Right lobe of liver (tissue), 4 donors: ENCODE measurements at regions not wholly inside any gene's neighbourhood (a gene's known extent, or its start where the extent isn't known, plus 50 kb on each side); places are given as distances from the start of the nearest gene placed in this dataset.

ENCODE experiments used
- POLR2A ChIP-seq: fragments of 450-650 bp; IDR thresholded peaks from one replicate; pipeline ENCODE4 v1.6.1; 2017; ENCODE audit warnings: antibody characterized with exemption, mild to moderate bottlenecking
- TF ChIP-seq, protein P1 (sequence below), 4 donors: fragments of 200-600 bp in 3 of 4; fragments of 450-650 bp in 1 of 4; IDR thresholded peaks; one replicate each; pipeline versions ENCODE4 v1.5.1 to v1.8.0; 2016 to 2022; ENCODE audit warnings: antibody characterized with exemption in 4 of 4, mild to moderate bottlenecking in 2 of 4
- donor health status: DM: no; HTN: no; CAD: no.
- donor health status: DM: no; HTN: no; CAD: no.
- donor health status: DM: no; HTN: yes; CAD: no.

DNA sequence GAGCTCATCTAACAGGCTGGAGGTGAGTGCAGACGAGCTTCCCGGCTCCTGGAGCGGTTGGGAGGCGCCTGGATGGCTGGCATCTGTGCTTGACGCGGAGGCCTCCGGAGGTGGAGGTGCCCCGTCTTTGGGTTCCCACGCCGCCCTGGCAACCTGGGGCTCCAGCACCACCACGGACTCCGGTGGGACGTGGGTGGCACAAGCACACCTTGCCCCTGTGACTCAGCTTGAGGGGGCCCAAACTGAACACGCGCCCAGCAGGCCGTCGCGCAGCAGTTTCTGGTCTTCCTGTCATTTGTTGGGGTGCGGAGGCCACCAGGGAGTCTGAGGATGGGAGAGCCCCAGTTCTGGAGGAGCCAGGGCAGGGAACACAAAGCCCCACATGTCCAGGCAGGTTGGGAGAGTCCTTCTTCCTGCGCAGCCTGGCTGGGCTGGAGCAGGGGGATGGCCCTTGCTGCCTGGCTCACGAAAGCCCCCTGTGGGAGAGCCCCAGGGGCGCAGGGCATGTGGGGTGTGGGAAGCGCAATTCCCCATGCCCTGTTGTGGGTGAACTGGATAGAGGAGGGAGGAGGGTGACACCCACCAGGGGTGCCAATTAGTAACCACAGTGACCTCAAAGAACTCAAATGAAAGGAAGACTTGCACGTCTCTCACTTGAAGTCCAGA, 1378.6 kb upstream of the DEFB115 start:
- TF ChIP-seq, protein P1, sequence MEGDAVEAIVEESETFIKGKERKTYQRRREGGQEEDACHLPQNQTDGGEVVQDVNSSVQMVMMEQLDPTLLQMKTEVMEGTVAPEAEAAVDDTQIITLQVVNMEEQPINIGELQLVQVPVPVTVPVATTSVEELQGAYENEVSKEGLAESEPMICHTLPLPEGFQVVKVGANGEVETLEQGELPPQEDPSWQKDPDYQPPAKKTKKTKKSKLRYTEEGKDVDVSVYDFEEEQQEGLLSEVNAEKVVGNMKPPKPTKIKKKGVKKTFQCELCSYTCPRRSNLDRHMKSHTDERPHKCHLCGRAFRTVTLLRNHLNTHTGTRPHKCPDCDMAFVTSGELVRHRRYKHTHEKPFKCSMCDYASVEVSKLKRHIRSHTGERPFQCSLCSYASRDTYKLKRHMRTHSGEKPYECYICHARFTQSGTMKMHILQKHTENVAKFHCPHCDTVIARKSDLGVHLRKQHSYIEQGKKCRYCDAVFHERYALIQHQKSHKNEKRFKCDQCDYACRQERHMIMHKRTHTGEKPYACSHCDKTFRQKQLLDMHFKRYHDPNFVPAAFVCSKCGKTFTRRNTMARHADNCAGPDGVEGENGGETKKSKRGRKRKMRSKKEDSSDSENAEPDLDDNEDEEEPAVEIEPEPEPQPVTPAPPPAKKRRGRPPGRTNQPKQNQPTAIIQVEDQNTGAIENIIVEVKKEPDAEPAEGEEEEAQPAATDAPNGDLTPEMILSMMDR (IDR thresholded peaks at IDR 0.05): no peak
- no peak for TF ChIP-seq POLR2A
